Thoracic aorta (tissue), 2 donors: ENCODE measurements at regions not wholly inside any gene's neighbourhood (a gene's known extent, or its start where the extent isn't known, plus 50 kb on each side); places are given as distances from the start of the nearest gene placed in this dataset.

ENCODE experiments used
- ATAC-seq: fragments of 150-250 bp; one replicate; pipeline ENCODE4 v1.8.0; 2017; ENCODE audit warnings: low read depth; ENCODE audit not compliant: insufficient number of reproducible peaks, low FRiP score
- DNase-seq: peaks from one replicate; pipeline ENCODE4 v3.0.0-alpha.2; 2020; ENCODE audit warnings: low spot score
- H3K27ac ChIP-seq, 2 donors: fragments of 200-600 bp; sonication (generic); 1 replicate in 1 of 2; 2 replicates in 1 of 2; pipeline ENCODE4 v1.5.1; 2016; ENCODE audit warnings: mild to moderate bottlenecking in 2 of 2, moderate library complexity in 2 of 2
- H3K27me3 ChIP-seq: fragments of 200-600 bp; sonication (generic); replicated peaks from 2 replicates; pipeline ENCODE4 v1.6.0; 2016; ENCODE audit warnings: mild to moderate bottlenecking; ENCODE audit not compliant: insufficient read depth
- H3K36me3 ChIP-seq: fragments of 200-600 bp; sonication (generic); one replicate; pipeline ENCODE4 v1.5.1; 2016
- H3K4me1 ChIP-seq, 2 donors: fragments of 200-600 bp; sonication (generic); 1 replicate in 1 of 2; 2 replicates in 1 of 2; pipeline versions ENCODE4 v1.5.1 to v1.6.0; 2016; ENCODE audit warnings: low read depth in 2 of 2, mild to moderate bottlenecking in 1 of 2; ENCODE audit not compliant: control insufficient read depth in 1 of 2
- H3K4me3 ChIP-seq: fragments of 200-600 bp; sonication (generic); 2 replicates; pipeline ENCODE4 v1.5.1; 2016; ENCODE audit warnings: mild to moderate bottlenecking
- H3K9me3 ChIP-seq: fragments of 200-600 bp; sonication (generic); 2 replicates; pipeline ENCODE4 v1.5.1; 2016
- CTCF ChIP-seq: fragments of 200-600 bp; sonication (generic); IDR thresholded peaks from one replicate; pipeline ENCODE4 v1.5.1; 2019; ENCODE audit warnings: antibody characterized with exemption

GRCh38 chr18:29925566-29925965 lies 1117.0 kb downstream of the DSC3 start:
- no peak overlapping the region for H3K4me3 ChIP-seq
- DNase-seq (no peak), ATAC-seq (no peak)
- TF ChIP-seq CTCF, result no peak
- no peaks in the 10 kb centered on the region for H3K9me3 ChIP-seq
- H3K4me1 ChIP-seq, result no peaks in the 10 kb centered on the region
- H3K27me3 ChIP-seq, result no peaks in the 10 kb centered on the region
- H3K36me3 ChIP-seq, result no peaks in the 10 kb centered on the region
- no peak overlapping the region for H3K27ac ChIP-seq

GRCh38 chr18:29912351-29912750 lies 1130.2 kb downstream of the DSC3 start:
- H3K4me1 ChIP-seq, result no peaks in the 10 kb centered on the region
- H3K9me3 ChIP-seq, result no peaks in the 10 kb centered on the region
- TF ChIP-seq CTCF, result no peak
- DNase-seq (no peak), ATAC-seq (no peak)
- H3K4me3 ChIP-seq, result no peak overlapping the region
- H3K27ac ChIP-seq, result no peak overlapping the region
- no peaks in the 10 kb centered on the region for H3K36me3 ChIP-seq
- no peaks in the 10 kb centered on the region for H3K27me3 ChIP-seq

- Histone ChIP-seq H3K27ac (no peak overlapping the region), H3K9me3 (no peaks in the 10 kb centered on the region), H3K27me3 (no peaks in the 10 kb centered on the region), H3K4me3 (no peak overlapping the region), H3K4me1 (no peaks in the 10 kb centered on the region), H3K36me3 (no peaks in the 10 kb centered on the region)
- no peak for TF ChIP-seq CTCF
- DNase-seq, result no peak
- no peak for ATAC-seq
These were observed 1149.5 kb downstream of the DSC3 start for GRCh38 chr18:29892960-29893558.

GRCh38 chr18:29883114-29883513 lies 1159.4 kb downstream of the DSC3 start:
- Histone ChIP-seq H3K9me3 (no peaks in the 10 kb centered on the region), H3K27me3 (no peaks in the 10 kb centered on the region), H3K4me3 (no peak overlapping the region), H3K27ac (no peak overlapping the region), H3K4me1 (no peaks in the 10 kb centered on the region), H3K36me3 (no peaks in the 10 kb centered on the region)
- ATAC-seq (no peak), DNase-seq (no peak)
- TF ChIP-seq CTCF, result no peak

GRCh38 chr18:29882620-29883019 lies 1159.9 kb downstream of the DSC3 start:
- no peak for ATAC-seq
- TF ChIP-seq CTCF, result no peak
- H3K27ac ChIP-seq, result no peak overlapping the region
- H3K9me3 ChIP-seq, result no peaks in the 10 kb centered on the region
- no peaks in the 10 kb centered on the region for H3K4me1 ChIP-seq
- H3K36me3 ChIP-seq, result no peaks in the 10 kb centered on the region
- DNase-seq, result no peak
- H3K27me3 ChIP-seq, result no peaks in the 10 kb centered on the region
- H3K4me3 ChIP-seq, result no peak overlapping the region
